Transverse colon (tissue), 4 donors: ENCODE measurements at regions not wholly inside any gene's neighbourhood (a gene's known extent, or its start where the extent isn't known, plus 50 kb on each side); places are given as distances from the start of the nearest gene placed in this dataset.

Experiments
- POLR2A ChIP-seq: fragments of 450-650 bp; IDR thresholded peaks from one replicate; pipeline ENCODE4 v1.6.1; 2016; ENCODE audit warnings: antibody characterized with exemption, mild to moderate bottlenecking, moderate library complexity
- POLR2AphosphoS5 ChIP-seq, 3 donors: sonication (generic); formaldehyde crosslinking; IDR thresholded peaks; one replicate each; pipeline ENCODE4 v1.6.1; 2016; ENCODE audit warnings: antibody characterized with exemption in 3 of 3
- TF ChIP-seq, protein P1 (sequence below), 5 experiments: fragments of 200-600 bp in 3 of 5; fragments of 450-650 bp in 2 of 5; sonication (generic) in 3 of 5; IDR thresholded peaks; 1 replicate in 2 of 5; 2 replicates in 3 of 5; pipeline ENCODE4 v1.5.1; 2016 to 2017; ENCODE audit warnings: antibody characterized with exemption in 5 of 5, inconsistent platforms in 3 of 5, mild to moderate bottlenecking in 2 of 5, moderate library complexity in 1 of 5

DNA sequence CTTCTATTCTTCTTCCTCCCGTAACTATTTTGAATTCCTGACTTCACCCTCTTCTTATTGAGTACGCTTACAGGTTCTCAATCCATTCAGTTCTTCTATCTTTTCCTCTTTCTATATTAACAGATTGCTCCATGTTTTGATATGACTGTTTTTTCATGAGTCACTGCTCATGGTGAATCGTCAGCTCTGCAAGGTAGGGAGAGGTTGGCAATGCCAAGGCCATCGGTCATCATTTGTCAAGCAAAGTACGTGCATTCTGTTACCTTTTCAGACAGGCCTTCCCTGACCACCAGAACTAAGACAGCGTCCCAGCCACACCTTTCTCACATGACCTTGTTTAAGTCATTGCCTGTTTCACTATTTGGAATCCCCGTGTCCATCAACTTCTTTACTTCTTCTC, 1001.9 kb upstream of the SORCS1 start:
- TF ChIP-seq POLR2A (no peak), POLR2AphosphoS5 (IDR thresholded peaks at IDR 0.05) (no peak)
- TF ChIP-seq, protein P1, sequence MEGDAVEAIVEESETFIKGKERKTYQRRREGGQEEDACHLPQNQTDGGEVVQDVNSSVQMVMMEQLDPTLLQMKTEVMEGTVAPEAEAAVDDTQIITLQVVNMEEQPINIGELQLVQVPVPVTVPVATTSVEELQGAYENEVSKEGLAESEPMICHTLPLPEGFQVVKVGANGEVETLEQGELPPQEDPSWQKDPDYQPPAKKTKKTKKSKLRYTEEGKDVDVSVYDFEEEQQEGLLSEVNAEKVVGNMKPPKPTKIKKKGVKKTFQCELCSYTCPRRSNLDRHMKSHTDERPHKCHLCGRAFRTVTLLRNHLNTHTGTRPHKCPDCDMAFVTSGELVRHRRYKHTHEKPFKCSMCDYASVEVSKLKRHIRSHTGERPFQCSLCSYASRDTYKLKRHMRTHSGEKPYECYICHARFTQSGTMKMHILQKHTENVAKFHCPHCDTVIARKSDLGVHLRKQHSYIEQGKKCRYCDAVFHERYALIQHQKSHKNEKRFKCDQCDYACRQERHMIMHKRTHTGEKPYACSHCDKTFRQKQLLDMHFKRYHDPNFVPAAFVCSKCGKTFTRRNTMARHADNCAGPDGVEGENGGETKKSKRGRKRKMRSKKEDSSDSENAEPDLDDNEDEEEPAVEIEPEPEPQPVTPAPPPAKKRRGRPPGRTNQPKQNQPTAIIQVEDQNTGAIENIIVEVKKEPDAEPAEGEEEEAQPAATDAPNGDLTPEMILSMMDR (IDR thresholded peaks at IDR 0.05): no peak
